Lung (tissue), 11 donors: ENCODE measurements at regions not wholly inside any gene's neighbourhood (a gene's known extent, or its start where the extent isn't known, plus 50 kb on each side); places are given as distances from the start of the nearest gene placed in this dataset.

Experiments used
- ATAC-seq: fragments of 200-7000 bp; cut with Tn5 transposase; one replicate; pipeline ENCODE4 v1.9.1; 2020; ENCODE audit warnings: moderate number of reproducible peaks; ENCODE audit not compliant: insufficient read depth, low FRiP score
- DNase-seq, 3 donors: peaks; one replicate each; pipeline ENCODE4 v3.0.0-alpha.2; 2013 to 2017
- H3K27ac ChIP-seq, 2 donors: one replicate each; pipeline ENCODE4 v1.5.1; 2013; ENCODE audit warnings: mild to moderate bottlenecking in 2 of 2, moderate library complexity in 2 of 2, control low read depth in 1 of 2, inconsistent platforms in 1 of 2, low read depth in 1 of 2, low read length in 1 of 2
- H3K27me3 ChIP-seq, 3 donors: one replicate each; pipeline ENCODE4 v1.5.1; 2013; ENCODE audit warnings: low read length in 2 of 3; ENCODE audit not compliant: control insufficient read depth in 3 of 3, insufficient read depth in 3 of 3
- H3K36me3 ChIP-seq, 4 donors: one replicate each; pipeline ENCODE4 v1.5.1; 2013; ENCODE audit warnings: low read length in 4 of 4, mild to moderate bottlenecking in 1 of 4, moderate library complexity in 1 of 4; ENCODE audit not compliant: control insufficient read depth in 4 of 4, insufficient read depth in 4 of 4
- H3K4me1 ChIP-seq, 5 donors: one replicate each; pipeline ENCODE4 v1.5.1; 2013; ENCODE audit warnings: low read length in 5 of 5, mild to moderate bottlenecking in 2 of 5, moderate library complexity in 1 of 5; ENCODE audit not compliant: control insufficient read depth in 5 of 5, insufficient read depth in 5 of 5
- H3K4me3 ChIP-seq: one replicate; pipeline ENCODE4 v1.5.1; 2013; ENCODE audit warnings: mild to moderate bottlenecking, control low read depth, moderate library complexity
- H3K9ac ChIP-seq, 2 donors: one replicate each; pipeline ENCODE4 v1.5.1; 2013; ENCODE audit warnings: low read length in 2 of 2, control low read depth in 1 of 2; ENCODE audit not compliant: insufficient read depth in 1 of 2
- H3K9me3 ChIP-seq, 4 donors: one replicate each; pipeline ENCODE4 v1.5.1; 2013; ENCODE audit warnings: low read length in 3 of 4, mild to moderate bottlenecking in 1 of 4, moderate library complexity in 1 of 4; ENCODE audit not compliant: control insufficient read depth in 4 of 4, insufficient read depth in 3 of 4
- WGBS, 2 donors: extraction: QIAGEN DNeasy Blood & Tissue Kit; methylation state at CpG; one replicate each; pipeline ENCODE4 v1.1.7; 2013; 5-methylcytosine and 5-hydroxymethylcytosine counted together
- TF ChIP-seq, protein P1 (sequence below): IDR thresholded peaks from 2 replicates; pipeline ENCODE4 v1.5.1; 2012; ENCODE audit warnings: mild to moderate bottlenecking; ENCODE audit errors: control extremely low read depth, extremely low read depth
- donor health status: control.
- donor health status: control.
- donor health status: Bipolar disorder and iron deficiency.
- donor health status: healthy.
- donor health status: DM: yes; HTN: yes; CAD: no.

DNA sequence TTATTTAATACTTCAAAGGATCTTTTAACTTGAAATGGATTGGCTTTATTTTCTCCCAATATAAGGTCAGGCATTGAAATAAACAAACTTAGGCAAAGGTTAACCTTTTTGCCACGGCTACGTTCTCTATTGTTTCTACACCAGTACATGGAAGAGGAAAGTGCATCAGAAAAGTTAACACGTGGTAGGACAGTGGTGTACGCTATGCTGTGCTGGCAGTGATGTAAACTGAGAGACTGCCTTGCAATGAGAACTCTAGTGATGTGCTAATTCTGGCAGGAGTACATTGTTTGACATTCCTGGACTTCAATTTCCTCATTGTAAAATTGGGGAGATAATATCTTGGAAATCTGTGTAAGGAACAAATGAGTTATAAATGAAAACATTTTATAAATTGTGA is 208.2 kb downstream of the TMA16 start:
- H3K9me3 ChIP-seq, result no peaks in the 10 kb centered on the region
- H3K4me3 ChIP-seq, result no peak overlapping the region
- DNase-seq (peak in 2 of 3 donors; percentile 17 to 31), ATAC-seq (no peak)
- TF ChIP-seq, protein P1, sequence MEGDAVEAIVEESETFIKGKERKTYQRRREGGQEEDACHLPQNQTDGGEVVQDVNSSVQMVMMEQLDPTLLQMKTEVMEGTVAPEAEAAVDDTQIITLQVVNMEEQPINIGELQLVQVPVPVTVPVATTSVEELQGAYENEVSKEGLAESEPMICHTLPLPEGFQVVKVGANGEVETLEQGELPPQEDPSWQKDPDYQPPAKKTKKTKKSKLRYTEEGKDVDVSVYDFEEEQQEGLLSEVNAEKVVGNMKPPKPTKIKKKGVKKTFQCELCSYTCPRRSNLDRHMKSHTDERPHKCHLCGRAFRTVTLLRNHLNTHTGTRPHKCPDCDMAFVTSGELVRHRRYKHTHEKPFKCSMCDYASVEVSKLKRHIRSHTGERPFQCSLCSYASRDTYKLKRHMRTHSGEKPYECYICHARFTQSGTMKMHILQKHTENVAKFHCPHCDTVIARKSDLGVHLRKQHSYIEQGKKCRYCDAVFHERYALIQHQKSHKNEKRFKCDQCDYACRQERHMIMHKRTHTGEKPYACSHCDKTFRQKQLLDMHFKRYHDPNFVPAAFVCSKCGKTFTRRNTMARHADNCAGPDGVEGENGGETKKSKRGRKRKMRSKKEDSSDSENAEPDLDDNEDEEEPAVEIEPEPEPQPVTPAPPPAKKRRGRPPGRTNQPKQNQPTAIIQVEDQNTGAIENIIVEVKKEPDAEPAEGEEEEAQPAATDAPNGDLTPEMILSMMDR, result no peak
- H3K27me3 ChIP-seq, result no peaks in the 10 kb centered on the region
- no peaks in the 10 kb centered on the region for H3K36me3 ChIP-seq
- no peak overlapping the region for H3K9ac ChIP-seq
- H3K27ac ChIP-seq, result no peak overlapping the region
- peaks cover 0 to 14% (median 0%) of the 10 kb centered on the region in 5 donors for H3K4me1 ChIP-seq
- 55 to 65% methylated on average over 4 of the region's 4 CpGs for WGBS, 2 donors

- 41 to 53% methylated on average over 1 of the region's 1 CpG for WGBS, 2 donors
- Histone ChIP-seq H3K9ac (no peak overlapping the region), H3K27ac (no peak overlapping the region), H3K27me3 (no peaks in the 10 kb centered on the region), H3K9me3 (no peaks in the 10 kb centered on the region), H3K4me3 (no peak overlapping the region), H3K36me3 (no peaks in the 10 kb centered on the region), H3K4me1 (peaks cover 0 to 14% (median 0%) of the 10 kb centered on the region in 5 donors)
- TF ChIP-seq, protein P1, result no peak
- ATAC-seq (no peak), DNase-seq (peak in 2 of 3 donors; percentile 32 to 37)
Measured at GRCh38 chr4:163703251-163703650, 208.8 kb downstream of the TMA16 start.

DNA sequence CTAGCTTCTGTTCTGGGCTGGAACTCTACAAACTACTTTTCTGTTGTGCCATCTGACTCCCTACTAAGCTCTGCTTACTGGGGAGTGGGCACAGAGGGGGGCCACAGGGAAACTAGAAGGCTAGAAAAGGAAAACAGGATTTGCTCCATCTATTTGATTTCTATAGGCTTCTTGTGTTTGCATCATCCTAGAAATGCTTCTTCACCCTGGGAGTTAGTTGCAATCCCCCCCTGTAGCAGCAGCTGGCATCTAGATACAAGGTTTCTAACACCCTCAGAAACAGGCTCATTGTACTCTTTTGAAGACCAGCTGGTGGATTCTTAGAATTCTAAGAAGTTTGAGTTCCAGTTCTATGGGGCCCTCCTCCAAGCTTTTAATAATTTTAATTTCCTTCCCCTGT is 213.4 kb downstream of the TMA16 start:
- Histone ChIP-seq H3K9me3 (no peaks in the 10 kb centered on the region), H3K4me1 (peaks cover 0 to 7% (median 0%) of the 10 kb centered on the region in 5 donors), H3K9ac (no peak overlapping the region), H3K27ac (no peak overlapping the region), H3K36me3 (no peaks in the 10 kb centered on the region), H3K4me3 (no peak overlapping the region), H3K27me3 (no peaks in the 10 kb centered on the region)
- DNase-seq (no peak), ATAC-seq (no peak)
- TF ChIP-seq, protein P1, result no peak

GRCh38 chr4:163709601-163710000 is 215.1 kb downstream of the TMA16 start:
- Histone ChIP-seq H3K9ac (no peak overlapping the region), H3K9me3 (no peaks in the 10 kb centered on the region), H3K27ac (no peak overlapping the region), H3K4me1 (no peaks in the 10 kb centered on the region), H3K4me3 (no peak overlapping the region), H3K36me3 (no peaks in the 10 kb centered on the region), H3K27me3 (no peaks in the 10 kb centered on the region)
- ATAC-seq (no peak), DNase-seq (no peak)
- 95% methylated on average over 1 of the region's 1 CpG for WGBS, 2 donors
- TF ChIP-seq, protein P1, result no peak
